ENCODE measurements at regions not wholly inside any gene's neighbourhood (a gene's known extent, or its start where the extent isn't known, plus 50 kb on each side); places are given as distances from the start of the nearest gene placed in this dataset.

DNA sequence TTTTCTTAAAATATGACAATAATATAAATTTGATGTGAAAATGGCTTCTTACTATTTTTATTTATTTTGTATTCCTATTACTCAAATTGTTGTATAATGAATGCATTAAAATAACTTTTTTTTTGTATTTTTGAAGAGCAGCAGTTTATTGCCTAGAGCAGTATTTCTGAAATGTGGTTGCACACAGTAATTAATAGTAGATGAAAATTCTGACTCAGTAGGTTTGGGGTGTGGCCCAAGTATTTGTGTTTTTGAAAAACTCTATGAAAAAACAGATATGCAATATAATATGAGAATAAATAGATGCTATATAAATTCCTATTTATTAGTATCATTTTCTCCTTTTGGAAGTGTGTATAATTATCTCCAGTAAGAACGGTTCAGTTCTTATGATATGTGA, 2225.3 kb upstream of the C9orf72 start:
- ATAC-seq (replicated peaks in 1 of 4) (no peak), DNase-seq (no peak)
- Histone ChIP-seq H3K27ac (ENCODE audit: low read length) (no peak overlapping the region), H3K4me3 (ENCODE audit: control insufficient read depth in 1 of 2, extremely low read depth in 1 of 2, low read length in 1 of 2) (no peak overlapping the region), H3K9me3 (no peaks in the 10 kb centered on the region), H3K4me1 (ENCODE audit: control insufficient read depth in 1 of 2, extremely low read depth in 1 of 2, insufficient read depth in 2 of 2, low read length in 2 of 2) (no peaks in the 10 kb centered on the region), H3K36me3 (ENCODE audit: control insufficient read depth in 2 of 2, extremely low read depth in 1 of 2, insufficient read depth in 1 of 2, low read length in 1 of 2) (no peaks in the 10 kb centered on the region), H3K27me3 (replicated peaks in 1 of 2; ENCODE audit: control insufficient read depth in 2 of 2, extremely low read depth in 1 of 2, insufficient read depth in 2 of 2, low read length in 1 of 2) (no peaks in the 10 kb centered on the region)
- no peaks in the 10 kb centered on the region for H3K36me3 Mint-ChIP-seq
- ChIA-PET POLR2A (no interaction called here), CTCF (no interaction called here)
- no CpG with 5 or more reads among the region's 1 CpG for WGBS (ENCODE audit: insufficient coverage)
- H3K4me3 Mint-ChIP-seq: no peak overlapping the region
- H3K27ac Mint-ChIP-seq: no peak overlapping the region
- no peaks in the 10 kb centered on the region for H3K27me3 Mint-ChIP-seq
- H3K4me1 Mint-ChIP-seq: no peaks in the 10 kb centered on the region
- peaks cover 2 to 9% (median 3%) of the 10 kb centered on the region in 3 donors for H3K9me3 Mint-ChIP-seq

DNA sequence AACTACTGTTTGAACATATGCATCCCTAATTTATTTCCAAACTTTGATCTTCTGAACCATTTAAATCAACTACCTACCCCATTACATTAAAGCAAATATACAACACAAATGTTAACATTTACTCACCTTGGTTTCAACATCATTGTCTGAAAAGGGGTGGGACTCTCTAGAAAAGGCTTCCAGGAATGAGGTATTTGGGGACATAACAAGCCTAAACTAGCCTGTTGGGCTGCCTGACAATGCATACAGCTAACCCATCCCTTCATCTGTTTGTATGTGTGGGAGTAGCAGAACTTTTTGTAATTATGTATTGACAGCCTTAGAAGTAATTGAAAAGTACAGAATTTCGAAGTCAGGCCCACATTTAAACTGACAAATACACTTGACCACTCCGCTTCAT, 2225.9 kb upstream of the C9orf72 start:
- no peak for DNase-seq
- H3K4me3 Mint-ChIP-seq: no peak overlapping the region
- no peaks in the 10 kb centered on the region for H3K27me3 Mint-ChIP-seq
- ChIA-PET CTCF (no interaction called here), POLR2A (no interaction called here)
- no peaks in the 10 kb centered on the region for H3K4me1 ChIP-seq (ENCODE audit: control insufficient read depth in 1 of 2, extremely low read depth in 1 of 2, insufficient read depth in 2 of 2, low read length in 2 of 2)
- H3K36me3 Mint-ChIP-seq: no peaks in the 10 kb centered on the region
- H3K27ac ChIP-seq (ENCODE audit: low read length): no peak overlapping the region
- H3K27ac Mint-ChIP-seq: no peak overlapping the region
- H3K36me3 ChIP-seq (ENCODE audit: control insufficient read depth in 2 of 2, extremely low read depth in 1 of 2, insufficient read depth in 1 of 2, low read length in 1 of 2): no peaks in the 10 kb centered on the region
- no peaks in the 10 kb centered on the region for H3K9me3 ChIP-seq
- no peak for ATAC-seq (replicated peaks in 1 of 4)
- no peaks in the 10 kb centered on the region for H3K4me1 Mint-ChIP-seq
- WGBS (ENCODE audit: insufficient coverage): no CpG with 5 or more reads among the region's 2 CpGs
- H3K9me3 Mint-ChIP-seq: peaks cover 2 to 5% (median 3%) of the 10 kb centered on the region in 3 donors
- no peaks in the 10 kb centered on the region for H3K27me3 ChIP-seq (replicated peaks in 1 of 2; ENCODE audit: control insufficient read depth in 2 of 2, extremely low read depth in 1 of 2, insufficient read depth in 2 of 2, low read length in 1 of 2)
- no peak overlapping the region for H3K4me3 ChIP-seq (ENCODE audit: control insufficient read depth in 1 of 2, extremely low read depth in 1 of 2, low read length in 1 of 2)

DNA sequence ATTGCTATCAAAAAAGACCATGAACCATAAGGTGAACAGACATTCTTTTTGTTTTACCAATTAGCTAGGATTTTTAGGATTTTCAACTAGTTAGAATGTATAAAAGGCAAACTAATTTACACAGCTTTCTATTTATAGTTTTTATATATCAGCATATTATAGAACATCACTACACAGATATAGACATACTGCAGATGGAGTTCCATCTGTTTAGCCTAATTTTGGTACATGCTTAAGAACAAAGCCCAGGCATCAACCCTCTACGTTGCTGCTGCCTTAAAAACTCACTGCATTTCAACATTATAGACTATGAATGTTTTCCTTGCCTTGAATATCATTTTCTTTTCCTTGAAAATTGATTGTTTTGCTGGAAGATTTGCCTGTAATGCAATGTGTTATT, 2227.5 kb upstream of the C9orf72 start:
- Mint-ChIP-seq H3K27me3 (no peaks in the 10 kb centered on the region), H3K4me1 (no peaks in the 10 kb centered on the region), H3K4me3 (no peak overlapping the region), H3K9me3 (peaks cover 2 to 3% (median 3%) of the 10 kb centered on the region in 3 donors), H3K36me3 (no peaks in the 10 kb centered on the region), H3K27ac (no peak overlapping the region)
- Histone ChIP-seq H3K36me3 (ENCODE audit: control insufficient read depth in 2 of 2, extremely low read depth in 1 of 2, insufficient read depth in 1 of 2, low read length in 1 of 2) (no peaks in the 10 kb centered on the region), H3K27me3 (replicated peaks in 1 of 2; ENCODE audit: control insufficient read depth in 2 of 2, extremely low read depth in 1 of 2, insufficient read depth in 2 of 2, low read length in 1 of 2) (no peaks in the 10 kb centered on the region), H3K27ac (ENCODE audit: low read length) (no peak overlapping the region), H3K9me3 (no peaks in the 10 kb centered on the region), H3K4me3 (ENCODE audit: control insufficient read depth in 1 of 2, extremely low read depth in 1 of 2, low read length in 1 of 2) (no peak overlapping the region), H3K4me1 (ENCODE audit: control insufficient read depth in 1 of 2, extremely low read depth in 1 of 2, insufficient read depth in 2 of 2, low read length in 2 of 2) (no peaks in the 10 kb centered on the region)
- DNase-seq (no peak), ATAC-seq (replicated peaks in 1 of 4) (no peak)
- ChIA-PET POLR2A (no interaction called here), CTCF (no interaction called here)
- no CpG with 5 or more reads among the region's 1 CpG for WGBS (ENCODE audit: insufficient coverage)

DNA sequence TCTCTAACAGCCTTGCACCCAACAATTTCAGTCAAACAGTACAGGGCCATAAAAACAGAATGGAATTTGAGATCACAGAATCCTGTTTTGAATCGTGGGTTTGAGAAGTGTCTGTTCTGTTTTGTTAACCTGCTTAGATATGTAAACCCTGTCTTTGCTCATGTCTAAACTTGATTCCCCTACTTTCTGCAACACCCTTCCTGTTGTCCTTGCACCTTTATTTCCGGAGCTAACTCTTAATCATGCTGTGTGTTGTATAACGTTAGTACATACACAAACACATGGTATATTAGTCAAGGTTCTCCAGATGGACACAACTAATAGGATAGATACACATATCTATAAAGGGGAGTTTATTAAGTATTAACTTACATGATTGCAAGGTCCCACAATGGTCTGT, 2229.2 kb upstream of the C9orf72 start:
- Histone ChIP-seq H3K27me3 (replicated peaks in 1 of 2; ENCODE audit: control insufficient read depth in 2 of 2, extremely low read depth in 1 of 2, insufficient read depth in 2 of 2, low read length in 1 of 2) (no peaks in the 10 kb centered on the region), H3K36me3 (ENCODE audit: control insufficient read depth in 2 of 2, extremely low read depth in 1 of 2, insufficient read depth in 1 of 2, low read length in 1 of 2) (no peaks in the 10 kb centered on the region), H3K4me3 (ENCODE audit: control insufficient read depth in 1 of 2, extremely low read depth in 1 of 2, low read length in 1 of 2) (no peak overlapping the region), H3K27ac (ENCODE audit: low read length) (no peak overlapping the region), H3K4me1 (ENCODE audit: control insufficient read depth in 1 of 2, extremely low read depth in 1 of 2, insufficient read depth in 2 of 2, low read length in 2 of 2) (no peaks in the 10 kb centered on the region), H3K9me3 (no peaks in the 10 kb centered on the region)
- ChIA-PET POLR2A (no interaction called here), CTCF (no interaction called here)
- H3K9me3 Mint-ChIP-seq: peaks cover 2 to 3% (median 3%) of the 10 kb centered on the region in 3 donors
- WGBS (ENCODE audit: insufficient coverage): no CpG with 5 or more reads among the region's 3 CpGs
- H3K27me3 Mint-ChIP-seq: no peaks in the 10 kb centered on the region
- no peaks in the 10 kb centered on the region for H3K4me1 Mint-ChIP-seq
- H3K27ac Mint-ChIP-seq: no peak overlapping the region
- ATAC-seq (replicated peaks in 1 of 4) (no peak), DNase-seq (no peak)
- H3K36me3 Mint-ChIP-seq: no peaks in the 10 kb centered on the region
- no peak overlapping the region for H3K4me3 Mint-ChIP-seq

DNA sequence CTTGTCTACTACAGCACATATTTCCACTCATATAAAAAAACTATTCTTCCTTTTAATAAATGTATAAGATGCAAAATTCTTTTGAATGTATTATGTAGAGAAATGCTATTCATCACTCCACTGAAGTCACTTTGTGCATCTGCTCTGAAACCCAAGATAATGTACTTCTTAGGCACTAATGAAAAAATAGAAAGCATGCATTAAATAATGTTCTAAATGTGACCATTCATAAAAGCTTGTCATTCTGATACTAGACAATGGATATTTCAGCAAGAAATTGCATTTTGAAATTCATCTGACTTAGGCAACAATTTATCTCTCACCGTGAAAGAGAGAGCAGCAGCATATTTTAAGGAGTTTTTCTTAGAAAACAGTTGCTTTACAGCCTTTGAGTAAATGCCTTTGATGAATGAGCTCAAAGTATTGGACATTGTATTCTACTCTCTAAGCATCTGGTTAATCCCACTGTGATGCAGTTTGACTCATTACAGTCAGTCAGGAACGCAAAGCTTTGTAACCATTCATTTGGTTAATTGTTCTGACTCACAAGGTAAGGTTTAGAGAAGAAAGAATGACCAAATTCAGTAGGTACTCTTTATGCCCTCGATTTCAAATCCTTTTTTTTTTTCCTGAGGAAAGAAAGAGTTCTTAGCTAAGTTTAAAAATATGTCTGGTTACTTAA, 2233.8 kb upstream of the C9orf72 start:
- no CpG with 5 or more reads among the region's 3 CpGs for WGBS (ENCODE audit: insufficient coverage)
- ChIA-PET POLR2A (interaction anchor here in 1 of 2 donors (0.6 kb wide), 1 partner anchor 68 kb away, joined by 4 read pairs; no protein-coding TSS in a partner anchor), CTCF (no interaction called here)
- H3K27me3 Mint-ChIP-seq: no peaks in the 10 kb centered on the region
- Histone ChIP-seq H3K36me3 (ENCODE audit: control insufficient read depth in 2 of 2, extremely low read depth in 1 of 2, insufficient read depth in 1 of 2, low read length in 1 of 2) (no peaks in the 10 kb centered on the region), H3K27ac (ENCODE audit: low read length) (no peak overlapping the region), H3K9me3 (no peaks in the 10 kb centered on the region), H3K27me3 (replicated peaks in 1 of 2; ENCODE audit: control insufficient read depth in 2 of 2, extremely low read depth in 1 of 2, insufficient read depth in 2 of 2, low read length in 1 of 2) (no peaks in the 10 kb centered on the region), H3K4me1 (ENCODE audit: control insufficient read depth in 1 of 2, extremely low read depth in 1 of 2, insufficient read depth in 2 of 2, low read length in 2 of 2) (no peaks in the 10 kb centered on the region), H3K4me3 (ENCODE audit: control insufficient read depth in 1 of 2, extremely low read depth in 1 of 2, low read length in 1 of 2) (no peak overlapping the region)
- H3K4me3 Mint-ChIP-seq: no peak overlapping the region
- DNase-seq (no peak), ATAC-seq (replicated peaks in 1 of 4) (no peak)
- H3K4me1 Mint-ChIP-seq: no peaks in the 10 kb centered on the region
- no peaks in the 10 kb centered on the region for H3K36me3 Mint-ChIP-seq
- H3K9me3 Mint-ChIP-seq: peaks cover under 1 to 17% (median 2%) of the 10 kb centered on the region in 3 donors
- H3K27ac Mint-ChIP-seq: no peak overlapping the region

DNA sequence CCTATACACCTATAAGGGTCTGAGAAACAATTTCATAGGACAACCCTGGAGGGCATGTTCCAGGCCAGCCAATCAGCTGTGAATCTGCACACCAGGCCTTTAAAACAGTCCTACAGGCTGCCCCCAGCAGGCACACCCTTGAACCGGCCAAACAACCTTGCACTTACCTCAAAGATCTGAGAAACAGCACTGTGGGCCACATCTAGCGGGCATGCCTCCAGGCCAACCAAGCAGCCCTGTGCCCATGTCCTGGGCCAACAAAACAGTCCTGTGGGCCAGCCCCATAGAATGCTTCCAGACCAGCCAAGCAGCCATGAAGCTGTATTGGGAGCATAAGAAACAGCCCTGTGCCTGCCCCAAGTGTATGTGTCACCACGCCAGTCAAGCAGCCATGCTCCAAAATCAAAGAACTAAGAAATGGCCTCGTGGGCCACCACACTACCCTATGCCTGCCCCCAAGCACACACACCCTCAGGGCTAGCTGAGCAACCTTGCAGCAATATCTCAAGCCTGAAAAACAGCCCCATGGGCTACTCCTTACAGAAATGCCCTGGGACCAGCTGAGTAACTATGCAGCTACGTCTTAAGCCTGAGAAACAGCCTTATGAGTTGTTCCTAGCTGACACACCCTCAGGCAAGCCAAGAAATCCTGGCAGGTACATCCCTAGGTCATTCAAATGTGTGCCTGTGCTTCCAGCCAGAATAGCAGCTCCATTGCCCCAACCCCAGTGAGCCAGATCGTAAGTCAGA, 2243.8 kb upstream of the C9orf72 start:
- Mint-ChIP-seq H3K4me1 (no peaks in the 10 kb centered on the region), H3K36me3 (no peaks in the 10 kb centered on the region), H3K27ac (no peak overlapping the region), H3K9me3 (peaks cover 21 to 40% (median 25%) of the 10 kb centered on the region in 3 donors), H3K4me3 (no peak overlapping the region), H3K27me3 (no peaks in the 10 kb centered on the region)
- no peaks in the 10 kb centered on the region for H3K4me1 ChIP-seq (ENCODE audit: control insufficient read depth in 1 of 2, extremely low read depth in 1 of 2, insufficient read depth in 2 of 2, low read length in 2 of 2)
- H3K27me3 ChIP-seq (replicated peaks in 1 of 2; ENCODE audit: control insufficient read depth in 2 of 2, extremely low read depth in 1 of 2, insufficient read depth in 2 of 2, low read length in 1 of 2): no peaks in the 10 kb centered on the region
- POLR2A ChIA-PET: no interaction called here
- peaks cover 6% of the 10 kb centered on the region for H3K9me3 ChIP-seq
- WGBS (ENCODE audit: insufficient coverage): 64% methylated on average over 4 of the region's 6 CpGs
- no peak overlapping the region for H3K27ac ChIP-seq (ENCODE audit: low read length)
- no peak for ATAC-seq (replicated peaks in 1 of 4)
- no peak for DNase-seq
- CTCF ChIA-PET: no interaction called here
- H3K36me3 ChIP-seq (ENCODE audit: control insufficient read depth in 2 of 2, extremely low read depth in 1 of 2, insufficient read depth in 1 of 2, low read length in 1 of 2): no peaks in the 10 kb centered on the region
- no peak overlapping the region for H3K4me3 ChIP-seq (ENCODE audit: control insufficient read depth in 1 of 2, extremely low read depth in 1 of 2, low read length in 1 of 2)

Measured in T-cell (primary cell).